ENCODE measurements at regions not wholly inside any gene's neighbourhood (a gene's known extent, or its start where the extent isn't known, plus 50 kb on each side); places are given as distances from the start of the nearest gene placed in this dataset.

DNA sequence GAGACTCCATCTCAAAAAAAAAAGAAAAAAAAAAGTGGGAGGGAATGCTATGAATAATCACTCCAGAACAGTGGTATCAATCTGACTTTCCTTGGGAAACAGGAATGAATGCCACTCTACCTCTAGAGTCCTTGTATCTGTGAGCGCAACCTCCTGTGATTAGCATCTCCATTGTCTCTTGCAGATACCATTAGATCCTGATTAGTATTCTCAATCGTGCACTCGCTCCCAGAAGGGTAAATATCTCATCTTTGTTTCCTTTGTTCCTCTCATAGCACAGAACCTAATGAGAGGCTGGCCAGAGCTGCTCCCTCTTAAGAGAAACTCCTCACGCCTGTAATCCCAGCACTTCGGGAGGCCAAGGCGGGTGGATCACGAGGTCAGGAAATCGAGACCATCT, 184.4 kb upstream of the KCNK2 start:
- WGBS, 5 donors = 85 to 89% (median 87%) methylated on average over 8 of the region's 8 CpGs
- H3K27me3 ChIP-seq = no peaks in the 10 kb centered on the region
- no peaks in the 10 kb centered on the region for H3K36me3 ChIP-seq
- H3K9me3 ChIP-seq = no peaks in the 10 kb centered on the region
- no peak overlapping the region for H3K27ac ChIP-seq
- no peaks in the 10 kb centered on the region for H3K4me1 ChIP-seq
- H3K4me3 ChIP-seq = no peak overlapping the region
- TF ChIP-seq EP300 (IDR thresholded peaks at IDR 0.05) = no peak
- no peak for TF ChIP-seq POLR2AphosphoS5 (IDR thresholded peaks at IDR 0.05)
- TF ChIP-seq POLR2A (IDR thresholded peaks at IDR 0.05) = no peak
- no peak for TF ChIP-seq CTCF (IDR thresholded peaks at IDR 0.05)
- DNase-seq = no peak
- intact Hi-C loops (cut with DNase I; ENCODE audit: low total_unique reads) = no loop called here

GRCh38 chr1:214898718-214899117, 183.8 kb upstream of the KCNK2 start:
- Histone ChIP-seq H3K27ac (no peak overlapping the region), H3K27me3 (no peaks in the 10 kb centered on the region), H3K4me1 (no peaks in the 10 kb centered on the region), H3K9me3 (no peaks in the 10 kb centered on the region), H3K4me3 (no peak overlapping the region), H3K36me3 (no peaks in the 10 kb centered on the region)
- intact Hi-C loops (cut with DNase I; ENCODE audit: low total_unique reads) = no loop called here
- no peak for DNase-seq
- no peak for TF ChIP-seq CTCF (IDR thresholded peaks at IDR 0.05)
- no peak for TF ChIP-seq EP300 (IDR thresholded peaks at IDR 0.05)
- TF ChIP-seq POLR2A (IDR thresholded peaks at IDR 0.05) = no peak
- TF ChIP-seq POLR2AphosphoS5 (IDR thresholded peaks at IDR 0.05) = no peak
- WGBS, 5 donors = 74 to 91% (median 82%) methylated on average over 3 of the region's 3 CpGs

DNA sequence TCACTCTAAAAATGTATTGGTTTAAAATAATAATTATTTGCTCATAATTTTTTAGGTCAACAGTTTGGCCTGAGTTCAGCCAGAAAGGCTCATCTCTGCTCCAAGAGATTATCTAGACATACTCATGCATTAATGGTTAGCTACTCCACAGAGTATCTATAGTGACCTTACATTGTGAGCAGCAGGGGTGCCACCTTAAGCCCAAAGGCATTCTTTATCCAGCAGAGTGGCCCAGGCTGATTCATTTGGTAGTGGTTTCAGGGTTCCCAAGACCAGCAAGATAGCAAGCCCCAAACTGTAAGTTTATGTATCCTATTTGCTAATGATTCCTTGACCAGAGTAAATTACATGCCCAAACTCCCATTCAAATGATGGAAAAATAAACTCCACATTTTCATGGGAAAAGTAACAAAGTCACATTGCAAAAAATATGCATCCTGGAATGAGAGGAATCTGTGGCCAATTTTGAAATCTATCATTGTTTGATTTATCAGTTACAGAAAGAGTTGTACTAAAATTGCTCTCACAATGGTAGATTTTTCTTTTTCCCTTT, 182.6 kb upstream of the KCNK2 start:
- Histone ChIP-seq H3K4me3 (no peak overlapping the region), H3K27ac (no peak overlapping the region), H3K36me3 (no peaks in the 10 kb centered on the region), H3K4me1 (no peaks in the 10 kb centered on the region), H3K9me3 (no peaks in the 10 kb centered on the region), H3K27me3 (no peaks in the 10 kb centered on the region)
- intact Hi-C loops (cut with DNase I; ENCODE audit: low total_unique reads) = no loop called here
- TF ChIP-seq POLR2A (IDR thresholded peaks at IDR 0.05) (no peak), POLR2AphosphoS5 (IDR thresholded peaks at IDR 0.05) (no peak), CTCF (IDR thresholded peaks at IDR 0.05) (no peak), EP300 (IDR thresholded peaks at IDR 0.05) (no peak)
- DNase-seq = no peak

DNA sequence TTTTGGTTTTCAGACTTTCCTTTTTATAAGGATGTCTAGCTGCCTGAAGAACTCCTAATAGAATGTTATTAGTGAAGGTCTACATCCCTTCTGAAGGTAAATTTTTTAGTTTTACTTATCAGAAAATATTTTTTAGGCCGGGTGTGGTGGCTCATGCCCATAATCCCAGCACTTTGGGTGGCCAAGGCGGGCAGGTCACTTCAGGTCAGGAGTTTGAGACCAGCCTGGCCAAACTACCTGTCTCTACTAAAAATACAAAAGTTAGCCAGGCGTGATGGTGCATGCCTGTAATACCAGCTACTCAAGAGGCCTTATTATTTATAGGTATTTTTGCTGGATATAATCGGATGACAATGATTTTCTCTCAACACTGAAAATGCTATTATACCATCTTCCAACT, 181.9 kb upstream of the KCNK2 start:
- H3K36me3 ChIP-seq = no peaks in the 10 kb centered on the region
- intact Hi-C loops (cut with DNase I; ENCODE audit: low total_unique reads) = no loop called here
- whole genome bisulfite sequencing, 5 donors = 84 to 89% (median 85%) methylated on average over 4 of the region's 4 CpGs

More for the DNA sequence above, 181.9 kb upstream of the KCNK2 start:
- no peak for DNase-seq
- Histone ChIP-seq H3K4me3 (no peak overlapping the region), H3K4me1 (no peaks in the 10 kb centered on the region), H3K27ac (no peak overlapping the region), H3K27me3 (no peaks in the 10 kb centered on the region), H3K9me3 (no peaks in the 10 kb centered on the region)
- TF ChIP-seq POLR2A (IDR thresholded peaks at IDR 0.05) (no peak), CTCF (IDR thresholded peaks at IDR 0.05) (no peak)
